IPS-15b (cell line): ENCODE measurements at regions not wholly inside any gene's neighbourhood (a gene's known extent, or its start where the extent isn't known, plus 50 kb on each side); places are given as distances from the start of the nearest gene placed in this dataset.

ENCODE experiments used
- H3K27me3 ChIP-seq: one replicate; pipeline ENCODE4 v1.6.1; 2013; ENCODE audit warnings: low read length; ENCODE audit not compliant: control insufficient read depth, insufficient read depth
- H3K36me3 ChIP-seq: one replicate; pipeline ENCODE4 v1.6.1; 2013; ENCODE audit warnings: low read length; ENCODE audit not compliant: control insufficient read depth, insufficient read depth
- H3K4me1 ChIP-seq: one replicate; pipeline ENCODE4 v1.6.1; 2013; ENCODE audit warnings: mild to moderate bottlenecking, low read length; ENCODE audit not compliant: control insufficient read depth, insufficient read depth
- H3K4me3 ChIP-seq: one replicate; pipeline ENCODE4 v1.5.1; 2013; ENCODE audit warnings: low read depth, low read length
- H3K9ac ChIP-seq: one replicate; pipeline ENCODE4 v1.6.1; 2013; ENCODE audit warnings: low read depth, mild to moderate bottlenecking, low read length
- H3K9me3 ChIP-seq: one replicate; pipeline ENCODE4 v1.6.1; 2013; ENCODE audit warnings: mild to moderate bottlenecking, low read length; ENCODE audit not compliant: control insufficient read depth, insufficient read depth

- Histone ChIP-seq H3K4me3 (no peak overlapping the region), H3K9me3 (no peaks in the 10 kb centered on the region), H3K36me3 (no peaks in the 10 kb centered on the region), H3K27me3 (no peaks in the 10 kb centered on the region), H3K9ac (no peak overlapping the region), H3K4me1 (no peaks in the 10 kb centered on the region)
These were observed 937.5 kb downstream of the GATA3 start for GRCh38 chr10:8992009-8992408.

DNA sequence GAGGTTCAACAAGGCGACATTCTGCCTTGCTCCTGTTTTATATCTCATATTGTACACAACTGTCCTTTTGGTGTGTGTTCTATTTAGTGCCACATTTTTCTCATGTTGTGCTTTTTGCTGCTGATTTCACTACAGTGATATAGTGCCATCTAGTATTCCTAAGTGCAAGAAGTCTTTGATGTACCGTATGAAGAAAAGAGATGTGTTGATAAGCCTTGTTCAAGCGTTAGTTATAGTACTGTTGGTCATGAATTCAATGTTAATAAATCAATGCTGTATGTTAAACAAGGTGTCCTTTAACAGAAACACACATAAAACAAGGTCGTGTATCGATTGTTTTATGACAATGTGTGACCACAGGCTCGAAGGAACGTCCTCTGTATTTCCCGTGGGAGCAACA lies 939.4 kb downstream of the GATA3 start:
- H3K4me3 ChIP-seq = no peak overlapping the region
- H3K9me3 ChIP-seq = no peaks in the 10 kb centered on the region
- H3K9ac ChIP-seq = no peak overlapping the region
- H3K4me1 ChIP-seq = no peaks in the 10 kb centered on the region
- H3K27me3 ChIP-seq = no peaks in the 10 kb centered on the region
- no peaks in the 10 kb centered on the region for H3K36me3 ChIP-seq

- H3K9me3 ChIP-seq = no peaks in the 10 kb centered on the region
- no peak overlapping the region for H3K9ac ChIP-seq
- no peaks in the 10 kb centered on the region for H3K4me1 ChIP-seq
- H3K27me3 ChIP-seq = no peaks in the 10 kb centered on the region
- no peaks in the 10 kb centered on the region for H3K36me3 ChIP-seq
- no peak overlapping the region for H3K4me3 ChIP-seq
These were observed 944.3 kb downstream of the GATA3 start for GRCh38 chr10:8998751-8999150.

DNA sequence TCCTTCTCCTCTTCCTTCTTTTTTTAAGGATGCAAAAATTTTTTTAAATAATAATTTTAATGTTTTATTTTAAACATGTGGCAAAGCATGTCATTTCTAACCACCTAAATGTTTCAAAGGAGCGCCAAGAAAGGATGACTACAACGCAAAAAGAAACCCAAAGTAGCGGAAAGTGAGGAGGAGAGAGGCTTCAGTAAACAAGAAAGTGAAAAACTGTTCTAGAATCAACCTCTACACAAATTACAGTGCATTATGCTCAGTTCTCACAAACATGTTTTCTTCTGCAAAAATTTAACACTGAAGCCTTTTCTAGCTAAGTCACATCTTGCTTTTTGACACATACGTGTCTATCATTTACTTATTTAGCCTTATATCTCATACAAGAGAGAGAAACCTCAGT lies 948.6 kb downstream of the GATA3 start:
- no peaks in the 10 kb centered on the region for H3K36me3 ChIP-seq
- no peaks in the 10 kb centered on the region for H3K4me1 ChIP-seq
- H3K4me3 ChIP-seq = no peak overlapping the region
- H3K9ac ChIP-seq = no peak overlapping the region
- H3K27me3 ChIP-seq = no peaks in the 10 kb centered on the region
- H3K9me3 ChIP-seq = no peaks in the 10 kb centered on the region

- Histone ChIP-seq H3K9me3 (no peaks in the 10 kb centered on the region), H3K4me1 (no peaks in the 10 kb centered on the region), H3K27me3 (no peaks in the 10 kb centered on the region), H3K9ac (no peak overlapping the region), H3K36me3 (no peaks in the 10 kb centered on the region), H3K4me3 (no peak overlapping the region)
These were observed 950.2 kb downstream of the GATA3 start for GRCh38 chr10:9004736-9005135.

DNA sequence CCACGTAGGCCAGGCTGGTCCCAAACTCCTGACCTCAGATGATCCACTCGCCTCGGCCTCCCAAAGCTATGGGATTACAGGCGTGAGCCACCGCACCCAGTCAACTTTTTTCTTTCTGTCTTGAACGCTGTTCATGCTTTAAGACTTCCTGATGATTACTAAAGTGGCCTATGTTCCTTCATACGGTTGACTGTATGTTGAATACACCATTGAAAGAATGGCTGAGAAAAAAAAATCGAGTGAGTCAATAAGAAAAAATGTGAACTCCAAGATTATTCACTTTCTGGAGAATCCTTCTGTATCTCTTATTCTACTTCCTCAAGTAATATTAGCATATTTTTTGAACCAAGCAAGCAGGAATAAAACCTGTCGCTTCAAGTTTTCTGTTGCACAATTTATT lies 955.0 kb downstream of the GATA3 start:
- H3K27me3 ChIP-seq = no peaks in the 10 kb centered on the region
- no peak overlapping the region for H3K9ac ChIP-seq
- no peak overlapping the region for H3K4me3 ChIP-seq
- no peaks in the 10 kb centered on the region for H3K4me1 ChIP-seq
- H3K36me3 ChIP-seq = no peaks in the 10 kb centered on the region
- H3K9me3 ChIP-seq = no peaks in the 10 kb centered on the region

DNA sequence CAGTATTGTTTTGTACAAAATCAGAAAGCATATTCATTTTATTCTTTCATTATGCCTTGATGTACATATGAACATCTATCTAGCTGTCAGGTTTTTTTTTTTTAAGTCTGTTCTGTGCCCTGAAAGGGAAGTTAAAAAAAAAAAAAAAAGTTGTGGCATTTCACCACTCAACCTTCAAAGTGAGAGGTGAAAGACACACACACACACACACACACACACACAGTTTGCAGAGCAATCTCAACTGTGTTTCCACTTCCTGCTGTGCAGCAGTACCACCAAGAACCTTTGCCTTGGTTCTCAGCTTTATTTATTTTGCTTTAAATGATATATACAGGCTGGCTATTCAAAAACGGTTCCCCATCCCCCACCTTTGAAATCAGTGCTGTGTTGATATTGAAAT lies 955.6 kb downstream of the GATA3 start:
- Histone ChIP-seq H3K9ac (no peak overlapping the region), H3K27me3 (no peaks in the 10 kb centered on the region), H3K4me3 (no peak overlapping the region), H3K4me1 (no peaks in the 10 kb centered on the region), H3K36me3 (no peaks in the 10 kb centered on the region), H3K9me3 (no peaks in the 10 kb centered on the region)

DNA sequence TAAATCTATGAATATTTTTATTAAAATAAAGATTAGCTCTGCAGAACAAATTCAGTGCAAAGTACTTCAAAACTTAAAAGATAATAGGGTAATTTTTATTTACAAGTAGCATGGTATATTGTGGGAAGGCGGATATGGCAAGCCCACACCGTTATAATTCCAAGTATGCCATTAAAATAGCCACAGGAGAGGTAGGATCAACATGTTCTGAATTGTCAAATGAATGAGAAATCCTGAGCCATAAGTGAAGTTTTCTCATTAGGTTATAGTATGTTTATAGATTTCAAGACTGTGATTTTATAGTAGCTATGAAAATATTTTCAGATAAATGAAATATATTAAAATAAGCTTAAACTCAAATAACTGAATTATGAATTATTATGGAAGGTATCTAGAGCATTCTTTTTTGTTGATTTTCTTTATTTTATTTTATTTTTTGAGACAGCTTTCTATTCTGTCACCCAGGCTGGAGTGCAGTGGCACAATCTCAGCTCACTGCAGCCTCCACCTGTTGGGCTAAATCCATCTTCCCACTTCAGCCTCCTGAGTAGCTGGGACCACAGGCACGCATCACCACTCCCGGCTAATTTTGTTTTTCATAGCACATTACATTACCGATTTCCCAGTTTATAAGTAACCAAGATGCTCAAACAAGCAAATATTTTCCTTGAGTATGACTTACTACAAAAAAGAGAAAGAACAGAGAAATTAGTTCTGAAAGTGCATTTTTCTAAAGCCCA lies 956.6 kb downstream of the GATA3 start:
- Histone ChIP-seq H3K9ac (no peak overlapping the region), H3K4me3 (no peak overlapping the region), H3K36me3 (no peaks in the 10 kb centered on the region), H3K9me3 (no peaks in the 10 kb centered on the region), H3K27me3 (no peaks in the 10 kb centered on the region), H3K4me1 (no peaks in the 10 kb centered on the region)

- H3K9me3 ChIP-seq = no peaks in the 10 kb centered on the region
- H3K4me3 ChIP-seq = no peak overlapping the region
- no peaks in the 10 kb centered on the region for H3K36me3 ChIP-seq
- H3K27me3 ChIP-seq = no peaks in the 10 kb centered on the region
- no peak overlapping the region for H3K9ac ChIP-seq
- no peaks in the 10 kb centered on the region for H3K4me1 ChIP-seq
These were observed 957.8 kb downstream of the GATA3 start for GRCh38 chr10:9012312-9012711.

DNA sequence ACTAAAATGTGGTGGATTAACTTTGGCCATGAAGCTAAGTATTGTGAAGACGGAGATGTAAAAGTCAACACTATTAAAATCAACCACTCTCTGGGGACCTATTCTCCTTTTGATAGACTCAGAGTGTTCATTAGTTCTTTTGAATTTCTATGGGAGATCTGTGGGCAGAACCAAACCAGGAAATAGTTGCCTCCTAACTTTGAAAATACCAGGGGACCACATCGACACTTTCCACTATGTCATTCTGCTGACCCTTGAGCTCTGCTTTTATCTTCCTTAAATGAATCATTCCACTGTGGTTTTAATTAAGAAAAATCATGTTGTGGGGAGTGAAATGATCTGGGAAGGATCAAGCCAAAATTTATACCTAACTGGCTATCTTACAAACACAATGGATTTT lies 960.5 kb downstream of the GATA3 start:
- H3K4me1 ChIP-seq = no peaks in the 10 kb centered on the region
- H3K9ac ChIP-seq = no peak overlapping the region
- no peaks in the 10 kb centered on the region for H3K9me3 ChIP-seq
- H3K36me3 ChIP-seq = no peaks in the 10 kb centered on the region
- H3K27me3 ChIP-seq = no peaks in the 10 kb centered on the region
- no peak overlapping the region for H3K4me3 ChIP-seq

GRCh38 chr10:9015447-9015846 lies 961.0 kb downstream of the GATA3 start:
- Histone ChIP-seq H3K36me3 (no peaks in the 10 kb centered on the region), H3K9me3 (no peaks in the 10 kb centered on the region), H3K27me3 (no peaks in the 10 kb centered on the region), H3K9ac (no peak overlapping the region), H3K4me3 (no peak overlapping the region), H3K4me1 (peaks cover 3% of the 10 kb centered on the region)

GRCh38 chr10:9016930-9017329 lies 962.4 kb downstream of the GATA3 start:
- Histone ChIP-seq H3K4me1 (peaks cover 3% of the 10 kb centered on the region), H3K36me3 (no peaks in the 10 kb centered on the region), H3K27me3 (no peaks in the 10 kb centered on the region)

More at GRCh38 chr10:9016930-9017329, 962.4 kb downstream of the GATA3 start:
- no peaks in the 10 kb centered on the region for H3K9me3 ChIP-seq
- H3K9ac ChIP-seq = no peak overlapping the region
- H3K4me3 ChIP-seq = no peak overlapping the region
